ENCODE measurements at regions not wholly inside any gene's neighbourhood (a gene's known extent, or its start where the extent isn't known, plus 50 kb on each side); places are given as distances from the start of the nearest gene placed in this dataset.

DNA sequence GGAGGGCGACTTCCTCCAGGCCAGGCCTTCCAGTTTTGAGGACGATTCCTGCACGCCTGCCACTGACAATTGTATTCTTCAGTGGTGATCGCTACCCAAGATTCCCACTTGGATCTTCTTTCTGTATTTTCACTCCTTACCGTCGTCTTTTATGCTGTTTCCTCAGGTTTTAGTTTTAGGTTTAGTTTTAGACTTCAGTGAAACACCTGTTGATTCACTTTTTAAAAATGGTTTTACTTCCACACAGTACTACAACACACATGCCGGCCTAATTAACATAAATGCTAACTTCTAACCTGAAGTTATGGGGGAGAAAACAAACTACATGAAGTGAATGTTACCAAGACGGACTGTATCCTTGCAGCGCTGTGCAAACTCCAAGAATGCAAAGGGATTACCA is 530.6 kb upstream of the MGMT start:
- TF ChIP-seq, protein P1, sequence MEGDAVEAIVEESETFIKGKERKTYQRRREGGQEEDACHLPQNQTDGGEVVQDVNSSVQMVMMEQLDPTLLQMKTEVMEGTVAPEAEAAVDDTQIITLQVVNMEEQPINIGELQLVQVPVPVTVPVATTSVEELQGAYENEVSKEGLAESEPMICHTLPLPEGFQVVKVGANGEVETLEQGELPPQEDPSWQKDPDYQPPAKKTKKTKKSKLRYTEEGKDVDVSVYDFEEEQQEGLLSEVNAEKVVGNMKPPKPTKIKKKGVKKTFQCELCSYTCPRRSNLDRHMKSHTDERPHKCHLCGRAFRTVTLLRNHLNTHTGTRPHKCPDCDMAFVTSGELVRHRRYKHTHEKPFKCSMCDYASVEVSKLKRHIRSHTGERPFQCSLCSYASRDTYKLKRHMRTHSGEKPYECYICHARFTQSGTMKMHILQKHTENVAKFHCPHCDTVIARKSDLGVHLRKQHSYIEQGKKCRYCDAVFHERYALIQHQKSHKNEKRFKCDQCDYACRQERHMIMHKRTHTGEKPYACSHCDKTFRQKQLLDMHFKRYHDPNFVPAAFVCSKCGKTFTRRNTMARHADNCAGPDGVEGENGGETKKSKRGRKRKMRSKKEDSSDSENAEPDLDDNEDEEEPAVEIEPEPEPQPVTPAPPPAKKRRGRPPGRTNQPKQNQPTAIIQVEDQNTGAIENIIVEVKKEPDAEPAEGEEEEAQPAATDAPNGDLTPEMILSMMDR (IDR thresholded peaks at IDR 0.05; ENCODE audit: insufficient read depth, low read length, poor library complexity, severe bottlenecking) = no peak
- Histone ChIP-seq H3K36me3 (ENCODE audit: control insufficient read depth, insufficient read depth, low read length) (no peaks in the 10 kb centered on the region), H3K4me3 (replicated peaks; ENCODE audit: low read depth, low read length) (no peak overlapping the region), H3K27me3 (replicated peaks; ENCODE audit: control insufficient read depth, insufficient read depth, low read length) (no peaks in the 10 kb centered on the region)
- no peak for DNase-seq (ENCODE audit: extremely low read depth, insufficient read length)

GRCh38 chr10:128938558-128938957 is 528.5 kb upstream of the MGMT start:
- H3K27me3 ChIP-seq (replicated peaks; ENCODE audit: control insufficient read depth, insufficient read depth, low read length) = no peaks in the 10 kb centered on the region
- no peaks in the 10 kb centered on the region for H3K36me3 ChIP-seq (ENCODE audit: control insufficient read depth, insufficient read depth, low read length)
- DNase-seq (ENCODE audit: extremely low read depth, insufficient read length) = no peak
- no peak overlapping the region for H3K4me3 ChIP-seq (replicated peaks; ENCODE audit: low read depth, low read length)
- TF ChIP-seq, protein P1 (IDR thresholded peaks at IDR 0.05; ENCODE audit: insufficient read depth, low read length, poor library complexity, severe bottlenecking) = no peak

DNA sequence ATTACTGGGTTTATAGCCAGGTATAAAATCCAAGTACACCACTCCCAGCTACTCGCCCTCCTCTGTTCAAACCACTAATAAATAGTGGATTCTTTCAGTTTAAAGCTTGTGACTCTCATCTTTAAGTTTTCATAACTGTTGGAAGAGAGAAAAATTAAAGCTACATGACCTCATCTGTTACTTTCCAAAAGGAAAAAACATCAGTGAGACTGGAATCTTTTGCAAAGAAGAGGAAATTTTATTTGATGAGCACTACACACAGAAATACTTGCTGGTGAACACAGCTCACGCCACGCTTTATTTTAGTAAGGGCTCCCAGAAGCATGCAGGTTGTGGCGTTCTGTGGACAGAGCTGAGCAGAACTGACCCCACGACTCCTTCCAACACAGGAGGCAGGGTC is 527.0 kb upstream of the MGMT start:
- no peaks in the 10 kb centered on the region for H3K36me3 ChIP-seq (ENCODE audit: control insufficient read depth, insufficient read depth, low read length)
- TF ChIP-seq, protein P1 (IDR thresholded peaks at IDR 0.05; ENCODE audit: insufficient read depth, low read length, poor library complexity, severe bottlenecking) = no peak
- no peak for DNase-seq (ENCODE audit: extremely low read depth, insufficient read length)
- no peak overlapping the region for H3K4me3 ChIP-seq (replicated peaks; ENCODE audit: low read depth, low read length)
- no peaks in the 10 kb centered on the region for H3K27me3 ChIP-seq (replicated peaks; ENCODE audit: control insufficient read depth, insufficient read depth, low read length)

DNA sequence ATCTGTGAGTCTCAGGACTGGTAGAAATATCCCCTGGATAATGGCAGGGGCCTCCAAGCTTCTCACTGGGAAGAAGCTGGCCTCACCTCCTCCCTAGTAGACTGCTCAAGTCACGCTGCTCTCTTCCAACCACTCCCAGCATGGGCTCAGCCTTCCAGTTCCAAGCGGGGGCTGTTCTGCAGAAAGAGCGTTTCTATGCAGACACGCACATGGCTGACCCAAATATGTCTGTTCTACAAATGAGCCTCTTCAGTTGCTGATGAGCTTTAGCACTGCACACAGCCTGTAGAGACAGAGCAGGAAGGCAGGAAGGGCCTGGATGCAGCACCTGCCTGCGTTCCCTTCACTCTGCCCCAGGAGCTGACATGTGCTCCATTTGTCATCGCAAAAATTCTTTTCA is 523.9 kb upstream of the MGMT start:
- Histone ChIP-seq H3K36me3 (ENCODE audit: control insufficient read depth, insufficient read depth, low read length) (no peaks in the 10 kb centered on the region), H3K27me3 (replicated peaks; ENCODE audit: control insufficient read depth, insufficient read depth, low read length) (no peaks in the 10 kb centered on the region), H3K4me3 (replicated peaks; ENCODE audit: low read depth, low read length) (no peak overlapping the region)
- TF ChIP-seq, protein P1 (IDR thresholded peaks at IDR 0.05; ENCODE audit: insufficient read depth, low read length, poor library complexity, severe bottlenecking) = no peak
- DNase-seq (ENCODE audit: extremely low read depth, insufficient read length) = no peak

GRCh38 chr10:128945398-128945797 is 521.6 kb upstream of the MGMT start:
- no peak for DNase-seq (ENCODE audit: extremely low read depth, insufficient read length)
- Histone ChIP-seq H3K4me3 (replicated peaks; ENCODE audit: low read depth, low read length) (no peak overlapping the region), H3K36me3 (ENCODE audit: control insufficient read depth, insufficient read depth, low read length) (no peaks in the 10 kb centered on the region), H3K27me3 (replicated peaks; ENCODE audit: control insufficient read depth, insufficient read depth, low read length) (no peaks in the 10 kb centered on the region)
- TF ChIP-seq, protein P1 (IDR thresholded peaks at IDR 0.05; ENCODE audit: insufficient read depth, low read length, poor library complexity, severe bottlenecking) = no peak

Data from GM06990 (cell line).